GM12891 (cell line): ENCODE measurements at regions not wholly inside any gene's neighbourhood (a gene's known extent, or its start where the extent isn't known, plus 50 kb on each side); places are given as distances from the start of the nearest gene placed in this dataset.

Experiments used
- PAX5 ChIP-seq: IDR thresholded peaks from 2 replicates; pipeline ENCODE4 v1.6.1; 2011; ENCODE audit warnings: low read length, moderate library complexity, mild to moderate bottlenecking; ENCODE audit not compliant: insufficient read depth, severe bottlenecking
- POLR2A ChIP-seq: IDR thresholded peaks from 2 replicates; pipeline ENCODE4 v1.6.1; 2011; ENCODE audit warnings: low read depth, low read length, control low read depth
- POLR2AphosphoS5 ChIP-seq: IDR thresholded peaks from 2 replicates; pipeline ENCODE4 v1.6.1; 2011; ENCODE audit warnings: low read depth, low read length, control low read depth
- POU2F2 ChIP-seq: IDR thresholded peaks from 2 replicates; pipeline ENCODE4 v1.6.1; 2011; ENCODE audit warnings: low read depth, mild to moderate bottlenecking, control low read depth, low read length, moderate library complexity
- SPI1 ChIP-seq: IDR thresholded peaks from 2 replicates; pipeline ENCODE4 v1.6.1; 2011; ENCODE audit warnings: low read depth, low read length, control low read depth

- TF ChIP-seq POLR2A, result no peak
- TF ChIP-seq PAX5, result no peak
- no peak for TF ChIP-seq POLR2AphosphoS5
- no peak for TF ChIP-seq SPI1
- TF ChIP-seq POU2F2, result no peak
These were observed 351.1 kb downstream of the MIAT start for GRCh38 chr22:27008454-27008853.
